Progenitor cell of endocrine pancreas (in vitro differentiated cells): ENCODE measurements at regions not wholly inside any gene's neighbourhood (a gene's known extent, or its start where the extent isn't known, plus 50 kb on each side); places are given as distances from the start of the nearest gene placed in this dataset.

ENCODE experiments used
- DNase-seq: peaks from one replicate; pipeline ENCODE4 v3.0.0; 2021; ENCODE audit warnings: low spot score; ENCODE audit not compliant: unreplicated experiment
- H3K27ac Mint-ChIP-seq: 2 replicates; pipeline ENCODE4 v1.8.0; 2021; ENCODE audit warnings: mild to moderate bottlenecking, moderate library complexity, mixed read lengths
- H3K27me3 Mint-ChIP-seq: 2 replicates; pipeline ENCODE4 v1.8.0; 2021; ENCODE audit warnings: mixed read lengths
- H3K36me3 Mint-ChIP-seq: 2 replicates; pipeline ENCODE4 v1.8.0; 2022; ENCODE audit warnings: mixed read lengths; ENCODE audit not compliant: insufficient read depth
- H3K4me1 Mint-ChIP-seq: 2 replicates; pipeline ENCODE4 v1.8.0; 2021; ENCODE audit warnings: low read depth, mixed read lengths
- H3K4me3 Mint-ChIP-seq: 2 replicates; pipeline ENCODE4 v1.8.0; 2021; ENCODE audit warnings: low read depth, mild to moderate bottlenecking, moderate library complexity, mixed read lengths
- H3K9me3 Mint-ChIP-seq: 2 replicates; pipeline ENCODE4 v1.8.0; 2021; ENCODE audit warnings: low read depth, mixed read lengths
- TF ChIP-seq, protein P1 (sequence below): fragments of 200-600 bp; sonication (generic); IDR thresholded peaks from one replicate; pipeline ENCODE4 v1.5.0; 2021; ENCODE audit warnings: antibody characterized with exemption, mild to moderate bottlenecking; ENCODE audit not compliant: unreplicated experiment

DNA sequence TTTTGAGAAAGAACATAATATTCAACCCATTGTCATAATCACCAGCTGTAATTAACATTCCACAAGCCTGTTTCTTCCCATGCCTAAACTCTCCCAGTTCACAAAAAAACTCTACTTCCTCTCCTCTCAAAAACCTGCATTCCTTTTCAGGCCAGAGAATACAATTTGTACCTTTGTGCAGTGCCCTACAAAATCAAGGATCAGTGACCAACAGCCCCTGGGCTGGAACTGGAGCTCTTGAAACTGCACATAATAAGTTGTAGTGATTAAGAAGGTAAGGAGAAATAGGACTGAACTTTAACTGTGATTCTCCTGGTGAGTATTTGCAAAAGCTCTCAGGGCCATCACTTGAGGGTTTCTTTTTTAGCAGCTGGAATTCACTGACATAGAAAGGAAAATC, 472.7 kb downstream of the RFC3 start:
- no peak for DNase-seq
- H3K4me1 Mint-ChIP-seq: peaks cover 10% of the 10 kb centered on the region
- no peaks in the 10 kb centered on the region for H3K9me3 Mint-ChIP-seq
- no peak overlapping the region for H3K4me3 Mint-ChIP-seq
- H3K27ac Mint-ChIP-seq: no peak overlapping the region
- TF ChIP-seq, protein P1, sequence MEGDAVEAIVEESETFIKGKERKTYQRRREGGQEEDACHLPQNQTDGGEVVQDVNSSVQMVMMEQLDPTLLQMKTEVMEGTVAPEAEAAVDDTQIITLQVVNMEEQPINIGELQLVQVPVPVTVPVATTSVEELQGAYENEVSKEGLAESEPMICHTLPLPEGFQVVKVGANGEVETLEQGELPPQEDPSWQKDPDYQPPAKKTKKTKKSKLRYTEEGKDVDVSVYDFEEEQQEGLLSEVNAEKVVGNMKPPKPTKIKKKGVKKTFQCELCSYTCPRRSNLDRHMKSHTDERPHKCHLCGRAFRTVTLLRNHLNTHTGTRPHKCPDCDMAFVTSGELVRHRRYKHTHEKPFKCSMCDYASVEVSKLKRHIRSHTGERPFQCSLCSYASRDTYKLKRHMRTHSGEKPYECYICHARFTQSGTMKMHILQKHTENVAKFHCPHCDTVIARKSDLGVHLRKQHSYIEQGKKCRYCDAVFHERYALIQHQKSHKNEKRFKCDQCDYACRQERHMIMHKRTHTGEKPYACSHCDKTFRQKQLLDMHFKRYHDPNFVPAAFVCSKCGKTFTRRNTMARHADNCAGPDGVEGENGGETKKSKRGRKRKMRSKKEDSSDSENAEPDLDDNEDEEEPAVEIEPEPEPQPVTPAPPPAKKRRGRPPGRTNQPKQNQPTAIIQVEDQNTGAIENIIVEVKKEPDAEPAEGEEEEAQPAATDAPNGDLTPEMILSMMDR: no peak
- no peaks in the 10 kb centered on the region for H3K36me3 Mint-ChIP-seq
- no peaks in the 10 kb centered on the region for H3K27me3 Mint-ChIP-seq

DNA sequence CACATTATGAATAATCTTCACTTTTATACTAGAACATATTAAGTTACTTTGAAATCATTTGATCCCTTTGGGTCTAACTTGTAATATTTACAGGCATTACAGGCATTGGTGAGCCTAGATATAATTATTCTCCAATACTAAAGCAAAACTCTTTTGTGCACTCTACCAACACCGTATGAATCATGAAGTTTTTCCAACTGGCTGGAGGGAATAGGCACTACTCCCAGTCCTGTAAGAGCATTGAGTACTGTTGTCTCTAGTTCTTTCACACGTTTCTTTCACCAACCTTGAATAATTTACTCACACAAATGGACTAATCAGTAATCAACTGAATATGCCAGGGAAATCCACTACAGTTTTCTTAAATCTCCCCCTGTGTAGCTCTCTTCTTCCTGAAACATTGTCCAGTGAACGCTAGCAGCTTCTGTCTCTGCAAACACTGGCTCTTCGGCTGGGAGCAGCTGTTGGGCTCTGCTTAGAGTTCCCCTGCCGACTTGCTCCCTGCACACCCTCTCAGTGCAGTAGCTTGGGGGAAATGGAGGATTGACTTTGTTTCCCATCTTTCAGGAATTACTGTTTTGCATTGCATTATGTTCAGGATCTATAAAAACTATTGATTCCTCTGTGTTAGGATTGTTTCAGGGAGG, 476.7 kb downstream of the RFC3 start:
- Mint-ChIP-seq H3K27me3 (no peaks in the 10 kb centered on the region), H3K9me3 (no peaks in the 10 kb centered on the region), H3K4me1 (peaks cover 10% of the 10 kb centered on the region), H3K27ac (no peak overlapping the region), H3K36me3 (no peaks in the 10 kb centered on the region), H3K4me3 (no peak overlapping the region)
- DNase-seq: no peak
- TF ChIP-seq, protein P1: no peak

DNA sequence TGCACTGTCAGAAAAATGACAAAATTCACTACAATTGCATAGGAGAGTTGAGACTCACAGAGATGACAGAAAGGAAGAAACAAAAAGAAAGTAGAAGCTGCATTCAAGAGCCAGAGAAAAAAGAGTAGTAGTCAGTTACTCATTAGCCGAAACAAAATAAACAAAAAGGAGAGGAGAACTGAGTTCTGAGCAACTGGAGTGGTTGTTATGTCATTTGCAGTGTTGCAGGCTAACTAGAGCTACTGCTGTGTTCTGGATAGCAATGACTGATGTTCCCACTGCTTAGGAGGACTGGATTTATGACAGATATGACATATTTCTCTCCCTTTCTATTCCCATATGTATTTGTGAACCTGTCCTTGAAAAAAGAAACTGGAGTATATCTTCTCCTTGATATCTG, 482.6 kb downstream of the RFC3 start:
- Mint-ChIP-seq H3K4me1 (peaks cover 2% of the 10 kb centered on the region), H3K36me3 (no peaks in the 10 kb centered on the region), H3K9me3 (peaks cover 9% of the 10 kb centered on the region), H3K27me3 (no peaks in the 10 kb centered on the region), H3K4me3 (no peak overlapping the region), H3K27ac (no peak overlapping the region)
- TF ChIP-seq, protein P1: no peak
- no peak for DNase-seq

DNA sequence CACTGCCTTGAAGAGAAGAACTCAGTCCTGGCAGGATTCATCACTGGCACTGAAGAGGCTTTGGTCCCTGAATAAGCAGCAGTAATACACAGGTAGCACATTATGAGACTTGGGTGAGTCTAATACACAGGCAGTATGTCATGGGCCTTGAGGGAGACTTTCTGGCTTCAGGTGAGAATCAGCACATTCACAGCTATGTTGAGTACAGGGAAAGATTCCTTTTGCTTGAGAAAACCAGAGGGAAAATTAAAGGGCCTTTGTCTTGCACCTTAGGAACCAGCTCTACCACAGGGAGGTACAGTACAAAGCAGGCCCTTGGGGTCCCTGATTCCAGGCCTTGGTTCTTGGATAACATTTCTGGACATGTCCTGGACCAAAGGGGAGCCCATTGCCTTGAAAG, 484.6 kb downstream of the RFC3 start:
- TF ChIP-seq, protein P1: no peak
- H3K4me1 Mint-ChIP-seq: peaks cover 2% of the 10 kb centered on the region
- no peak overlapping the region for H3K4me3 Mint-ChIP-seq
- peaks cover 9% of the 10 kb centered on the region for H3K9me3 Mint-ChIP-seq
- H3K27me3 Mint-ChIP-seq: no peaks in the 10 kb centered on the region
- no peak for DNase-seq
- no peaks in the 10 kb centered on the region for H3K36me3 Mint-ChIP-seq
- no peak overlapping the region for H3K27ac Mint-ChIP-seq

DNA sequence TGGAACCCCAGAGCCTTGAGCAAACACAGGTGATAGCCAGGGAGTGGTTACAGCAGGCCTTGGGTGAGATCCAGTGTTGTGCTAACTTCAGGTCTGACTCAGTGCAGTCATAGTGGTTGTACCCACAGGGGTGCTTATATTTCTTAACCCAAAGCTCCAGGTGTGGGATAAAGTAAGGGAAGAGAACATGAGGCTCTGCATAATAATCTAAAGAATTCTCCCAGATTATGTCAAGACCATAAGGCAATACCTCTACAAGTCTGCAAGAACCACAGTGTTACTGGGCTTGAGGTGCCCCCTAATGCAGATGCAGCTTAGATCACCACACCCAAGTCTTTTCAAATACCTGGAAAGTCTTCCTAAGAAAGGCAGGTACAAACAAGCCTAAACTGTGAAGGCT, 485.4 kb downstream of the RFC3 start:
- no peak overlapping the region for H3K27ac Mint-ChIP-seq
- peaks cover 2% of the 10 kb centered on the region for H3K4me1 Mint-ChIP-seq
- no peaks in the 10 kb centered on the region for H3K36me3 Mint-ChIP-seq
- H3K9me3 Mint-ChIP-seq: peaks cover 9% of the 10 kb centered on the region
- no peak for DNase-seq
- TF ChIP-seq, protein P1: no peak
- H3K27me3 Mint-ChIP-seq: no peaks in the 10 kb centered on the region
- H3K4me3 Mint-ChIP-seq: no peak overlapping the region
